GM12878 (cell line): ENCODE measurements at regions not wholly inside any gene's neighbourhood (a gene's known extent, or its start where the extent isn't known, plus 50 kb on each side); places are given as distances from the start of the nearest gene placed in this dataset.

Experiments
- ATAC-seq: fragments of 200-7000 bp; cut with Tn5 transposase; 3 replicates; pipeline ENCODE4 v1.9.1; 2020; ENCODE audit warnings: mild to moderate bottlenecking, moderate library complexity
- BruUV-seq: library from RNA; stranded (reverse); fragments of 400-500 nt; replicated peaks from 2 replicates; lab custom pipeline; 2021; lab: Mats Ljungman, UMichigan
- CTCF ChIA-PET: fragments of 300-600 bp; sonication (Branson Sonifier 250); formaldehyde crosslinking; extraction: SDS; loops from one replicate; lab custom pipeline; 2021; ENCODE audit warnings: inconsistent platforms; lab: Yijun Ruan, JAX
- POLR2A ChIA-PET: fragments of 350-600 bp; formaldehyde crosslinking; extraction: SDS; loops from one replicate; lab custom pipeline; 2021; ENCODE audit warnings: inconsistent platforms; lab: Charles Lee
- RAD21 ChIA-PET: fragments of 300-600 bp; sonication (Branson Sonifier 250); formaldehyde crosslinking; loops from one replicate; lab custom pipeline; 2023; ENCODE audit warnings: antibody characterized with exemption; ENCODE audit not compliant: unreplicated experiment; lab: Charles Lee
- SMC1A ChIA-PET: fragments of 300-600 bp; sonication (Branson Sonifier 250); formaldehyde crosslinking; loops from one replicate; lab custom pipeline; 2023; ENCODE audit not compliant: unreplicated experiment, uncharacterized antibody; lab: Charles Lee
- DNase-seq: peaks from one replicate; pipeline ENCODE4 v3.0.0-alpha.2; 2011; ENCODE audit warnings: low read depth, low spot score
- FAIRE-seq: peaks from 3 replicates; lab custom pipeline; 2011; peaks lifted over from hg19 to GRCh38; lab: Jason Lieb, UNC
- H2AFZ ChIP-seq: 2 replicates; pipeline ENCODE4 v1.6.0; 2011; ENCODE audit warnings: low read depth, low read length, control low read depth; ENCODE audit not compliant: control insufficient read depth
- H3K27ac ChIP-seq: 2 replicates; pipeline ENCODE4 v1.5.1; 2011; ENCODE audit warnings: control low read depth; ENCODE audit not compliant: control insufficient read depth, insufficient read depth
- H3K27me3 ChIP-seq, 2 experiments: replicated peaks in 1 of 2; 2 replicates each; pipeline versions ENCODE4 v1.6.0 to v1.6.1; 2011; ENCODE audit warnings: low read length in 1 of 2; ENCODE audit not compliant: control insufficient read depth in 2 of 2, insufficient read depth in 2 of 2
- H3K36me3 ChIP-seq, 2 experiments: 2 replicates each; pipeline ENCODE4 v1.5.1; 2011; ENCODE audit warnings: low read length in 1 of 2; ENCODE audit not compliant: control insufficient read depth in 2 of 2, insufficient read depth in 2 of 2
- H3K4me1 ChIP-seq: 2 replicates; pipeline ENCODE4 v1.6.1; 2011; ENCODE audit warnings: mild to moderate bottlenecking, low read length, moderate library complexity, mixed read lengths; ENCODE audit not compliant: control insufficient read depth, insufficient read depth
- H3K4me2 ChIP-seq: 2 replicates; pipeline ENCODE4 v1.6.0; 2011; ENCODE audit warnings: control low read depth; ENCODE audit not compliant: control insufficient read depth, insufficient read depth
- H3K4me3 ChIP-seq: fragments of 200-600 bp; sonication (generic); 2 replicates; pipeline ENCODE4 v1.5.1; 2016
- H3K79me2 ChIP-seq: 2 replicates; pipeline ENCODE4 v1.6.0; 2011; ENCODE audit warnings: low read length; ENCODE audit not compliant: control insufficient read depth, insufficient read depth
- H3K9ac ChIP-seq: 2 replicates; pipeline ENCODE4 v1.8.0; 2011; ENCODE audit warnings: low read length, control low read depth, mixed read lengths; ENCODE audit not compliant: control insufficient read depth, insufficient read depth
- H3K9me3 ChIP-seq: replicated peaks from 3 replicates; pipeline ENCODE4 v1.5.1; 2011; ENCODE audit warnings: mild to moderate bottlenecking, low read length; ENCODE audit not compliant: control insufficient read depth, insufficient read depth
- H4K20me1 ChIP-seq: 2 replicates; pipeline ENCODE4 v1.6.0; 2011; ENCODE audit not compliant: control insufficient read depth, insufficient read depth
- CREB1 ChIP-seq: IDR thresholded peaks from 2 replicates; pipeline ENCODE4 v1.6.1; 2012; ENCODE audit warnings: low read depth, mild to moderate bottlenecking, inconsistent platforms
- EP300 ChIP-seq, 2 experiments: fragments of 150-350 bp in 1 of 2; IDR thresholded peaks; 2 replicates each; pipeline ENCODE4 v1.6.1; 2011 to 2012; ENCODE audit warnings: low read depth in 2 of 2, low read length in 2 of 2, borderline replicate concordance in 1 of 2, improper control_type of control experiment in 1 of 2, inconsistent platforms in 1 of 2; ENCODE audit not compliant: control insufficient read depth in 1 of 2
- JUND ChIP-seq: IDR thresholded peaks from 2 replicates; pipeline ENCODE4 v1.6.1; 2012; ENCODE audit warnings: low read depth, mild to moderate bottlenecking, low read length, improper control_type of control experiment, moderate library complexity
- MEF2B ChIP-seq: fragments of 450-650 bp; IDR thresholded peaks from 2 replicates; pipeline ENCODE4 v1.6.1; 2018; ENCODE audit warnings: mild to moderate bottlenecking, moderate library complexity; ENCODE audit not compliant: partially characterized antibody, poor library complexity, severe bottlenecking
- NFIC ChIP-seq: IDR thresholded peaks from 2 replicates; pipeline ENCODE4 v1.6.1; 2012; ENCODE audit warnings: low read depth, mild to moderate bottlenecking, inconsistent platforms, low read length, moderate library complexity
- PKNOX1 ChIP-seq: fragments of 450-650 bp; IDR thresholded peaks from 2 replicates; pipeline ENCODE4 v1.6.1; 2016; ENCODE audit warnings: mild to moderate bottlenecking
- PML ChIP-seq: IDR thresholded peaks from 2 replicates; pipeline ENCODE4 v1.6.1; 2012; ENCODE audit warnings: low read length, inconsistent platforms
- SREBF2 ChIP-seq: IDR thresholded peaks from 2 replicates; pipeline ENCODE4 v1.6.1; 2012; ENCODE audit warnings: mild to moderate bottlenecking, low read length
- SUZ12 ChIP-seq: fragments of 200-600 bp; sonication (generic); IDR thresholded peaks from one replicate; pipeline ENCODE4 v1.6.1; 2018; ENCODE audit warnings: antibody characterized with exemption, mild to moderate bottlenecking; ENCODE audit not compliant: unreplicated experiment
- WRNIP1 ChIP-seq: IDR thresholded peaks from 2 replicates; pipeline ENCODE4 v1.6.1; 2011; ENCODE audit warnings: low read depth, low read length, improper control_type of control experiment, borderline replicate concordance
- ZNF622 ChIP-seq: fragments of 450-650 bp; IDR thresholded peaks from 2 replicates; pipeline ENCODE4 v1.6.1; 2017; ENCODE audit warnings: mild to moderate bottlenecking, inconsistent platforms
- ZSCAN29 ChIP-seq: fragments of 450-650 bp; IDR thresholded peaks from 2 replicates; pipeline ENCODE4 v1.6.1; 2017; ENCODE audit warnings: mild to moderate bottlenecking, moderate library complexity
- WGBS: methylation state at CpG from one replicate; pipeline ENCODE4 v1.1.6; 2016; ENCODE audit warnings: low lambda C conversion rate; ENCODE audit not compliant: insufficient replicate concordance, insufficient coverage; ENCODE audit errors: missing lambda C conversion rate; 5-methylcytosine and 5-hydroxymethylcytosine counted together
- in situ Hi-C: fragments of 300-500 bp; cut with MboI; formaldehyde crosslinking; loops from 9 replicates; pipeline ENCODE4 v1.14.3; 2018; ENCODE audit warnings: mixed read lengths
- intact Hi-C: fragments of 100-400 bp; cut with micrococcal nuclease; formaldehyde crosslinking; loops from one replicate; pipeline ENCODE4 v1.14.2; 2022; ENCODE audit not compliant: unreplicated experiment

GRCh38 chr15:62821384-62822131 is 221.0 kb upstream of the TPM1 start:
- no peak overlapping the region for H3K9ac ChIP-seq
- H3K27ac ChIP-seq = no peak overlapping the region
- CTCF ChIA-PET = interaction anchor here (1.3 kb wide), 1 partner anchor 224 kb away, joined by 3 read pairs; no protein-coding TSS in a partner anchor
- no peaks in the 10 kb centered on the region for H3K36me3 ChIP-seq
- intact Hi-C loops = no loop called here
- 55% methylated on average over 10 of the region's 10 CpGs for WGBS
- H3K4me1 ChIP-seq = no peaks in the 10 kb centered on the region
- DNase-seq = no peak
- POLR2A ChIA-PET = no interaction called here
- no TSS peak for BruUV-seq
- H3K79me2 ChIP-seq = no peaks in the 10 kb centered on the region
- H3K4me3 ChIP-seq = no peak overlapping the region
- no peak for FAIRE-seq
- no peaks in the 10 kb centered on the region for H3K27me3 ChIP-seq
- no peak for TF ChIP-seq ZNF622
- TF ChIP-seq PML = no peak
- no peak for TF ChIP-seq NFIC
- no peak for TF ChIP-seq JUND
- no peak for TF ChIP-seq WRNIP1
- TF ChIP-seq CREB1 = no peak
- no peak for TF ChIP-seq MEF2B
- no peak for TF ChIP-seq SUZ12
- TF ChIP-seq PKNOX1 = no peak
- no peak for TF ChIP-seq SREBF2
- TF ChIP-seq ZSCAN29 = no peak
- TF ChIP-seq EP300 (IDR thresholded peaks at IDR 0.05; ENCODE audit: borderline replicate concordance in 1 of 2, control insufficient read depth in 1 of 2, low read depth in 2 of 2, low read length in 2 of 2) = no peak
- no peaks in the 10 kb centered on the region for H4K20me1 ChIP-seq
- ATAC-seq = no peak
- in situ Hi-C loops = no loop called here
- SMC1A ChIA-PET = interaction anchor here (1.6 kb wide), 2 partner anchors 9 to 32 kb away, joined by 4 read pairs; no protein-coding TSS in a partner anchor
- RAD21 ChIA-PET = interaction anchor here (0.7 kb wide), 1 partner anchor 26 kb away, joined by 3 read pairs; no protein-coding TSS in a partner anchor
- no peaks in the 10 kb centered on the region for H3K9me3 ChIP-seq
- H2AFZ ChIP-seq = no peak overlapping the region
- H3K4me2 ChIP-seq = no peak overlapping the region
